IMR-90 (cell line): ENCODE measurements at regions not wholly inside any gene's neighbourhood (a gene's known extent, or its start where the extent isn't known, plus 50 kb on each side); places are given as distances from the start of the nearest gene placed in this dataset.

Experiments
- ATAC-seq: fragments of 200-7000 bp; cut with Tn5 transposase; 2 replicates; pipeline ENCODE4 v1.9.1; 2020; ENCODE audit warnings: low read depth, mild to moderate bottlenecking, moderate library complexity
- BruUV-seq: library from RNA; stranded (reverse); fragments of 400-500 nt; replicated peaks from 2 replicates; lab custom pipeline; 2021; lab: Mats Ljungman, UMichigan
- CTCF ChIA-PET: fragments of 300-600 bp; formaldehyde crosslinking; extraction: SDS; loops from one replicate; lab custom pipeline; 2021; ENCODE audit warnings: antibody characterized with exemption; lab: Yijun Ruan, JAX
- POLR2A ChIA-PET: fragments of 300-600 bp; sonication (Branson Sonifier 250); formaldehyde crosslinking; loops from one replicate; lab custom pipeline; 2022; ENCODE audit warnings: antibody characterized with exemption; ENCODE audit not compliant: unreplicated experiment; lab: Charles Lee
- DNase-seq: peaks from one replicate; pipeline ENCODE4 v3.0.0; 2013
- H2AFZ ChIP-seq: replicated peaks from 2 replicates; pipeline ENCODE3; 2013; ENCODE audit warnings: low read length, mild to moderate bottlenecking; ENCODE audit not compliant: poor library complexity
- H2AK5ac ChIP-seq: 2 replicates; pipeline ENCODE4 v1.6.1; 2013; ENCODE audit warnings: low read depth, low read length, inconsistent platforms
- H2AK9ac ChIP-seq: replicated peaks from 2 replicates; pipeline ENCODE3; 2013; ENCODE audit warnings: mild to moderate bottlenecking, low read depth, low read length, moderate library complexity; ENCODE audit not compliant: poor library complexity
- H2BK120ac ChIP-seq: 2 replicates; pipeline ENCODE4 v1.6.1; 2013; ENCODE audit warnings: low read depth, low read length, inconsistent platforms
- H2BK15ac ChIP-seq: 3 replicates; pipeline ENCODE4 v1.6.1; 2013; ENCODE audit warnings: low read depth, low read length, inconsistent platforms
- H2BK20ac ChIP-seq: 2 replicates; pipeline ENCODE4 v1.6.1; 2013; ENCODE audit warnings: low read depth, mild to moderate bottlenecking, inconsistent platforms, low read length, moderate library complexity
- H2BK5ac ChIP-seq: 2 replicates; pipeline ENCODE4 v1.6.1; 2013; ENCODE audit warnings: mild to moderate bottlenecking, low read depth, low read length, inconsistent platforms; ENCODE audit not compliant: poor library complexity, severe bottlenecking
- H3K14ac ChIP-seq: replicated peaks from 2 replicates; pipeline ENCODE4 v1.6.1; 2013; ENCODE audit warnings: low read depth, low read length, inconsistent platforms
- H3K18ac ChIP-seq: 2 replicates; pipeline ENCODE4 v1.6.1; 2013; ENCODE audit warnings: low read depth, low read length, control low read depth
- H3K23ac ChIP-seq: 2 replicates; pipeline ENCODE4 v1.6.1; 2013; ENCODE audit warnings: low read depth, low read length, inconsistent platforms
- H3K27ac ChIP-seq: 2 replicates; pipeline ENCODE4 v1.5.1; 2013; ENCODE audit warnings: mild to moderate bottlenecking, control low read depth, low read length; ENCODE audit not compliant: insufficient read depth
- H3K27me3 ChIP-seq: 2 replicates; pipeline ENCODE4 v1.6.1; 2013; ENCODE audit warnings: low read length; ENCODE audit not compliant: control insufficient read depth, insufficient read depth
- H3K36me3 ChIP-seq: 2 replicates; pipeline ENCODE4 v1.6.1; 2013; ENCODE audit warnings: low read length, mixed read lengths; ENCODE audit not compliant: control insufficient read depth, insufficient read depth
- H3K4ac ChIP-seq: 2 replicates; pipeline ENCODE4 v1.6.1; 2013; ENCODE audit warnings: low read depth, low read length, inconsistent platforms
- H3K4me1 ChIP-seq: 2 replicates; pipeline ENCODE4 v1.6.1; 2013; ENCODE audit warnings: low read length, mixed read lengths; ENCODE audit not compliant: control insufficient read depth, insufficient read depth
- H3K4me2 ChIP-seq: 2 replicates; pipeline ENCODE4 v1.6.1; 2013; ENCODE audit warnings: low read depth, mild to moderate bottlenecking, control low read depth, low read length, moderate library complexity
- H3K4me3 ChIP-seq: 2 replicates; pipeline ENCODE4 v1.5.1; 2013; ENCODE audit warnings: low read depth, mild to moderate bottlenecking, control low read depth, low read length, moderate library complexity; ENCODE audit not compliant: insufficient read depth
- H3K56ac ChIP-seq: 2 replicates; pipeline ENCODE4 v1.6.1; 2013; ENCODE audit warnings: low read length, inconsistent platforms; ENCODE audit not compliant: insufficient read depth; ENCODE audit errors: extremely low read depth
- H3K79me1 ChIP-seq, 2 experiments: 2 replicates each; pipeline ENCODE4 v1.6.1; 2013; ENCODE audit warnings: low read length in 2 of 2, inconsistent platforms in 1 of 2, low read depth in 1 of 2
- H3K9ac ChIP-seq: 2 replicates; pipeline ENCODE4 v1.6.1; 2013; ENCODE audit warnings: low read depth, low read length, control low read depth
- H3K9me1 ChIP-seq: 2 replicates; pipeline ENCODE4 v1.6.1; 2013; ENCODE audit warnings: low read length, inconsistent platforms; ENCODE audit not compliant: insufficient read depth
- H3K9me3 ChIP-seq: 2 replicates; pipeline ENCODE4 v1.6.1; 2013; ENCODE audit warnings: low read length; ENCODE audit not compliant: control insufficient read depth, insufficient read depth
- H4K20me1 ChIP-seq: 2 replicates; pipeline ENCODE4 v1.6.1; 2013; ENCODE audit warnings: low read length, inconsistent platforms; ENCODE audit not compliant: insufficient read depth
- H4K5ac ChIP-seq: 2 replicates; pipeline ENCODE4 v1.6.1; 2013; ENCODE audit warnings: mild to moderate bottlenecking, low read depth, low read length, control low read depth
- H4K8ac ChIP-seq, 2 experiments: 2 replicates each; pipeline ENCODE4 v1.6.1; 2013; ENCODE audit warnings: low read depth in 2 of 2, low read length in 2 of 2, control low read depth in 1 of 2, inconsistent platforms in 1 of 2
- H4K91ac ChIP-seq: 2 replicates; pipeline ENCODE4 v1.6.1; 2013; ENCODE audit warnings: low read depth, low read length, inconsistent platforms; ENCODE audit not compliant: insufficient read depth
- POLR2A ChIP-seq: IDR thresholded peaks from 2 replicates; pipeline ENCODE4 v1.6.1; 2012; ENCODE audit warnings: mild to moderate bottlenecking, low read depth, low read length
- RAD21 ChIP-seq: IDR thresholded peaks from 2 replicates; pipeline ENCODE4 v1.6.1; 2012; ENCODE audit warnings: low read length, improper control_type of control experiment
- RFX5 ChIP-seq: IDR thresholded peaks from 2 replicates; pipeline ENCODE4 v1.8.0; 2012; ENCODE audit warnings: low read depth, mild to moderate bottlenecking, low read length, moderate library complexity
- WGBS, 2 experiments: methylation state at CpG; one replicate each; pipeline versions ENCODE4 v1.1.5 to v1.1.7; 2013; ENCODE audit warnings: missing lambda C conversion rate in 2 of 2; ENCODE audit not compliant: insufficient read length in 1 of 2; ENCODE audit errors: extremely low coverage in 2 of 2; 5-methylcytosine and 5-hydroxymethylcytosine counted together
- dilution Hi-C: fragments of 300-500 bp; cut with HindIII; formaldehyde crosslinking; loops from one replicate; pipeline ENCODE4 v1.14.3; 2018; ENCODE audit warnings: low sequenced_read_pairs; ENCODE audit not compliant: unreplicated experiment
- in situ Hi-C: fragments of 300-500 bp; cut with MboI; formaldehyde crosslinking; loops from 3 replicates; pipeline ENCODE4 v1.14.3; 2019; ENCODE audit warnings: low sequenced_read_pairs, inconsistent platforms, mixed read lengths
- intact Hi-C: fragments of 100-400 bp; cut with micrococcal nuclease; formaldehyde crosslinking; loops from 2 replicates; pipeline ENCODE4 v1.10.0; 2022
- TF ChIP-seq, protein P1 (sequence below): conservative IDR thresholded peaks from 2 replicates; pipeline ENCODE4 v1.5.1; 2012; ENCODE audit warnings: mild to moderate bottlenecking, low read depth, low read length, improper control_type of control experiment

DNA sequence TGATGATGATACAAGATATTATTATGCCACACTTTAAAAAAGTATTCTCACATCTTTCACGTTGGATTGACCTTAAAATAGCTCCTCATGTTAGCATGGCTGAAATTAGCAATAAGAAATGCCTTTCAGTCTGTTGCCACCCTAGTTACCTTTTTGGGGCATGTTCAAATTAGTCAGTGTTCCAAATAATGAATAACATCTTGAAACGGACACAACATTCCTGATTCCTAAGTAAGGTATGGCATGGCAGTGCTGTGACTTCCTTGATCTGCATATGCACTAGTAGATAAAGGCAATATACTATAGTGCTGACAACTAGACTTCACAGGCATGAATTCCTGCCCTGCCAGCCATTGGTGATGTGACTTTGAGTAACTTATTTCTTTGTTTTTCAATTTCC lies 914.5 kb downstream of the METTL15 start:
- in situ Hi-C loops (no loop called here), dilution Hi-C loops (no loop called here), intact Hi-C loops (loop anchor here (5.0 kb wide), 2 partner anchors 265 to 305 kb away; no protein-coding TSS in a partner anchor)
- H3K79me1 ChIP-seq: no peaks in the 10 kb centered on the region
- H4K8ac ChIP-seq: peak overlapping the region in 1 of 2 experiments; percentile 54; a peak in 3 of 4 replicates
- no peaks in the 10 kb centered on the region for H3K9me1 ChIP-seq
- TF ChIP-seq RAD21 (no peak), RFX5 (no peak), POLR2A (no peak)
- TF ChIP-seq, protein P1, sequence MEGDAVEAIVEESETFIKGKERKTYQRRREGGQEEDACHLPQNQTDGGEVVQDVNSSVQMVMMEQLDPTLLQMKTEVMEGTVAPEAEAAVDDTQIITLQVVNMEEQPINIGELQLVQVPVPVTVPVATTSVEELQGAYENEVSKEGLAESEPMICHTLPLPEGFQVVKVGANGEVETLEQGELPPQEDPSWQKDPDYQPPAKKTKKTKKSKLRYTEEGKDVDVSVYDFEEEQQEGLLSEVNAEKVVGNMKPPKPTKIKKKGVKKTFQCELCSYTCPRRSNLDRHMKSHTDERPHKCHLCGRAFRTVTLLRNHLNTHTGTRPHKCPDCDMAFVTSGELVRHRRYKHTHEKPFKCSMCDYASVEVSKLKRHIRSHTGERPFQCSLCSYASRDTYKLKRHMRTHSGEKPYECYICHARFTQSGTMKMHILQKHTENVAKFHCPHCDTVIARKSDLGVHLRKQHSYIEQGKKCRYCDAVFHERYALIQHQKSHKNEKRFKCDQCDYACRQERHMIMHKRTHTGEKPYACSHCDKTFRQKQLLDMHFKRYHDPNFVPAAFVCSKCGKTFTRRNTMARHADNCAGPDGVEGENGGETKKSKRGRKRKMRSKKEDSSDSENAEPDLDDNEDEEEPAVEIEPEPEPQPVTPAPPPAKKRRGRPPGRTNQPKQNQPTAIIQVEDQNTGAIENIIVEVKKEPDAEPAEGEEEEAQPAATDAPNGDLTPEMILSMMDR: no peak
- no TSS peak for BruUV-seq
- no peak overlapping the region for H3K27ac ChIP-seq
- H3K4me2 ChIP-seq: no peak overlapping the region
- H3K4me3 ChIP-seq: no peak overlapping the region
- ChIA-PET CTCF (interaction anchor here (1.5 kb wide), 1 partner anchor 137 kb away, joined by 3 read pairs; no protein-coding TSS in a partner anchor), POLR2A (no interaction called here)
- no peak overlapping the region; the same call in 1 of the 2 replicates for H3K23ac ChIP-seq
- H2BK120ac ChIP-seq: peak overlapping the region; percentile 60; the same call in 1 of the 2 replicates
- H4K20me1 ChIP-seq: no peaks in the 10 kb centered on the region
- peak overlapping the region; percentile 74 for H4K91ac ChIP-seq
- no peak overlapping the region for H2AK9ac ChIP-seq
- peak overlapping the region; percentile 67 for H2BK5ac ChIP-seq
- H2AFZ ChIP-seq: no peak overlapping the region
- peaks cover 6% of the 10 kb centered on the region; the same call in 1 of the 2 replicates for H3K4me1 ChIP-seq
- H2AK5ac ChIP-seq: peak overlapping the region; percentile 5; the same call in 1 of the 2 replicates
- H3K36me3 ChIP-seq: no peaks in the 10 kb centered on the region
- H3K9ac ChIP-seq: no peak overlapping the region
- peak overlapping the region; percentile 77 for H2BK20ac ChIP-seq
- H3K27me3 ChIP-seq: no peaks in the 10 kb centered on the region
- DNase-seq: no peak
- no peak for ATAC-seq
- peak overlapping the region; percentile 52; the same call in 1 of the 2 replicates for H3K4ac ChIP-seq
- no peak overlapping the region for H3K56ac ChIP-seq
- peak overlapping the region; percentile 55; the same call in 1 of the 2 replicates for H3K14ac ChIP-seq
- H3K18ac ChIP-seq: peak overlapping the region; percentile 48; the same call in 1 of the 2 replicates
- H2BK15ac ChIP-seq: peak overlapping the region; percentile 98
- peaks cover 2% of the 10 kb centered on the region; the same call in 1 of the 2 replicates for H3K9me3 ChIP-seq
- WGBS, 2 experiments: no CpG with 5 or more reads among the region's 2 CpGs
- peak overlapping the region; percentile 10; the same call in 1 of the 2 replicates for H4K5ac ChIP-seq
